HG02852 (cell line): ENCODE measurements at regions not wholly inside any gene's neighbourhood (a gene's known extent, or its start where the extent isn't known, plus 50 kb on each side); places are given as distances from the start of the nearest gene placed in this dataset.
"Not testable (repeated sequence)": the region's sequence is repeated elsewhere in the genome, so short reads cannot be mapped to it uniquely, and the experiment has no call there.

Experiments
- ATAC-seq: cut with Tn5 transposase; IDR thresholded peaks from one replicate; pipeline ENCODE4 v1.9.1; 2021; ENCODE audit warnings: mild to moderate bottlenecking, moderate library complexity; ENCODE audit not compliant: unreplicated experiment

DNA sequence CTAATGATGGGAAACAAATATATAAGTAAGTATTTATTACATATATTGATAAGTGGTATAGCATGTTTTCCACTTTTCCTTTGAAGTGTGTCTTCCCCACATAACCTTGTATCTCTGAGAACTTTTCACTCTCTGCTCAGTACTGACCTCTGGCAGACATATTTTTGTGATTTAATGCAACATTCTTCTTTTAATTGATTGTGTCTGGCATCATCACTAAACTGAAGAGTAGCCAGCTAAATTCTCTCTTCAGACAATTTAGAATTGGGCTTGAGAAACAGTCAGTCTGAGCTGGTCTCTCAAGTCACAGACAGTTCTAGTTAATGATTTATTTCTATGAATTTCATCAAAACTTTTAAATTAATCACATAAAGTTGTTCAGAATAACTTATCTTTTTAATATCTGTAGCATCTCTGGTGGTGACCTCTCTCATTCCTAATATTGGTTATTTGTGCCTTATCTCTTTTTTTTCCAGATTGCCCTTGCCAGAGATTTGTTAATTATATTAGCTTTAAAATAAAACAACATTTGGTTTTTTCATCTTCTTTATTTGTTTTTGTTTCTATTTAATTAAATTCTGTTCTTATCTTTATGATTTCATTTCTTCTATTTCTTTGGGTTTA is 230.0 kb upstream of the VLDLR start:
- not testable (repeated sequence) for ATAC-seq

DNA sequence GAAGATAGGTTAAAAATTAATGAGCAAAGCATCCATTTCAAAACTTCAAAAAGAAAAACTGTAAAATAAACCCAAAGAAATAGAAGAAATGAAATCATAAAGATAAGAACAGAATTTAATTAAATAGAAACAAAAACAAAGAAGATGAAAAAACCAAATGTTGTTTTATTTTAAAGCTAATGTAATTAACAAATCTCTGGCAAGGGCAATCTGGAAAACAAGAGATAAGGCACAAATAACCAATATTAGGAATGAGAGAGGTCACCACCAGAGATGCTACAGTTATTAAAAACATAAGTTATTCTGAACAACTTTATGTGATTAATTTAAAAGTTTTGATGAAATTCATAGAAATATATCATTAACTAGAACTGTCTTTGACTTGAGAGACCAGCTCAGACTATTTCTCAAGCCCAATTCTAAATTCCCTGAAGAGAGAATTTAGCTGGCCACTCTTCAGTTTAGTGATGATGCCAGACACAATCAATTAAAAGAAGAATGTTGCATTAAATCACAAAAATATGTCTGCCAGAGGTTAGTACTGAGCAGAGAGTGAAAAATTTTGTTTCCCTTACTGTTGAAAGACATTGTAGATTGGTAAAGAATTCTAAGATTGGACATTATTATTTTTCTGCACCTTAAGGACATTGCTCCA is 227.4 kb upstream of the VLDLR start:
- ATAC-seq: not testable (repeated sequence)

DNA sequence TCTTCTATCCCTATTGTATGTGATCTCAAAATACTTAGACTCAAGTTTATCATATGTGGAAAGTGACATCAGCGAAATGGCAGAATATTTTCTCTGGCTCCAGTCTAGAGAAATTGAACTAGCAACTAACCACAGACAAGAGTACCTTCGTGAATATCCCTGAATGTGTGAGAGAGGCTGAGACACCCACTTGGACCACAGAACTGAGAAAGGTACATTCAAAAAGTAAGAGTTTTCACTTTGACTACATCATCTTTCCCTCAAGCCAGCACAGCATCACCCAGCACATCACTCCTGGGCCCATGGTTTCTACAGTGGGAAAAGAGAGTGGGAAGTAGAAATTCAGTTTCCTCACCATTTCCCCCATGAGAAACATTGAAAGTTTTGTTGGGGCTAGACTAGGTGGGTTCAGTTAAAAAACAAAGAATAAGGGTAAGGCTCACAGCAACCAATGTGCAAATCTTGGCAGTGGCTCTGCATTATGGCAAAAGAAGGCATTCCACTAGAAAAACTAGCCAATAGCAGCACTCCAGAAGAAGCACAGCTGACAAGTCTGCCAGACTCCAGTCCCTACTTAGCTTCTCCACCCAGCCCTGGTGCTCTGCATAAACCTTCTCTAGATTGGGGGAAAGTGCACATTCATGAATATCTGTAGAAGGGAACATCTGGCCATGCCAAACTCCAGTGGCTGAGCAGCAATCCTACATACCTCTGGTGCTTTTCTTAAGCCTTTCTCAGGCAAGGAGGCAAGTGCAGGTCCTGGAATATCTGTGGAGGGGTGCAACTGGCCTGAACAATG is 225.6 kb upstream of the VLDLR start:
- no peak for ATAC-seq

DNA sequence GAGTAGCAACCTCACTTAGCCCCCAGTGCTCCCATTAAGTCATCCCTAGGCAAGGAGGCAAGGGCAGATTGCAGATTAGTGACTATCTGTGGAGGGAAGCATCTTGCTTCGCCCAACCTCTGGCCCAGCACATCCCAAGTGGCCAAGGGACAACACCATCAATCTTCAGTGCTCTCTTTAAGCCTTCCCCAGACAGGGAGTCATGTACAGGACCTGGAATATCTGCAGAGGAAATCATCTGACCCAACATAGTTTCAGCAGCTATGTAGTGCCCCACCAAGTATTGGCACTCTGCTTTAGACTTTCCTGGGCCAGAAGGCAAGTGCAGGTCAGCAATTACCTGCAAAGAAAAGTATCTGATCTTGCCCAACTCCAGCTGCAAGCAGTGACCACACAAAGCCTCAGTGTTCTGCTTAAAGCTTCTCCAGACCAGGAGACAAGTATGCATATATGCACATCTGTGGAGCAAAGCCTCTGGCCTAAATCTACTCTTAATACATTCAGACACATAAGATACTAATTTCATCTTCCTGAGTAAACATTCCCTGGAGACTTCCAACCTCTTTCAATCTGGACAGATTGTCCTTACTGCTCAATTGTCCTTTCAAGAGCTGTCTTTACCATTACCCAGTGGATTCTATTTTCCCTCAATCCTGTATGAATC is 224.8 kb upstream of the VLDLR start:
- ATAC-seq: no peak

DNA sequence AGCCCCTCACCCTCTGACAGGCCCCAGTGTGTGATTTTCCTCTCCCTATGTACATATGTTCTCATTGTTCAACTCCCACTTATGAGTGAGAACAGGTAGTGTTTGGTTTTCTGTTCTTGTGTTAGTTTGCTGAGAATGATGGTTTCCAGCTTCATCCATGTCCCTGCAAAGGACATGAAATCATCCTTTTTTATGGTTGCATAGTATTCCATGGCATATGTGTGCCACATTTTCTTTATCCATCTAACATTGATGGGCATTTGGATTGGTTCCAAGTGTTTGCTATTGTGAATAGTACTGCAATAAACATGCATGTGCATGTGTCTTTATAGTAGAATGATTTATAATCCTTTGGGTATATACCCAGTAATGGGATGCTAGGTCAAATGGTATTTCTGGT is 223.7 kb upstream of the VLDLR start:
- ATAC-seq: not testable (repeated sequence)

DNA sequence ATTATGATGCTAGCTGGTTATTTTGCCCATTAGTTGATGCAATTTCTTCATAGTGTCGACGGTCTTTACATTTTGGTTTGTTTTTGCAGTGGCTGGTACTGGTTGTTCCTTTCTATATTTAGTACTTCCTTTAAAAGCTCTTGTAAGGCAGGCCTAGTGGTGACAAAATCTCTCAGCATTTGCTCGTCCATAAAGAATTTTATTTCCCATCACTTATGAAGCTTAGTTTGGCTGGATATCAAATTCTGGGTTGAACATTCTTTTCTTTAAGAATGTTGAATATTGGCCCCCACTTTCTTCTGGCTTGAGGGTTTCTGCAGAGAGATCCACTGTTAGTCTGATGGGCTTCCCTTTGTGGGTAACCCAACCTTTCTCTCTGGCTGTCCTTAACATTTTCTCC is 219.8 kb upstream of the VLDLR start:
- ATAC-seq: not testable (repeated sequence)

DNA sequence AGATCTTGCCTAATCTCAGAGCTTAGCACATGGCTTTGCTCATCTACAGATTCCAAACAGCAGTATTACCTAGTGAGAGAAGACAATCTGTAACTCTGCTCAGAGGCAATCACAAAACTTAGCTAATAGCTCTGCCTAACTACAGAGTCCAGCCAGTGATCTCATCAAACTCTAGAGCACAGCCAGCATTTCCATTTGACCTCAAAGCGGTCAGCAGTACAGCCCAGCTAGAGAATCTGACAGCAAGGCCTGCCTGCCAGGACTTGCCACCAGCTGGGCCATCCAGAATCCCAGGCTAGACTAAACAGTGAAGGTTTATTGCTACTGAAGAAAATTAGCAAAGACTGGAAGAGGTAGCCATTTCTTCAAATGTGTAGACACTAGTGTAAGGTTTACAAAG is 217.9 kb upstream of the VLDLR start:
- no peak for ATAC-seq

DNA sequence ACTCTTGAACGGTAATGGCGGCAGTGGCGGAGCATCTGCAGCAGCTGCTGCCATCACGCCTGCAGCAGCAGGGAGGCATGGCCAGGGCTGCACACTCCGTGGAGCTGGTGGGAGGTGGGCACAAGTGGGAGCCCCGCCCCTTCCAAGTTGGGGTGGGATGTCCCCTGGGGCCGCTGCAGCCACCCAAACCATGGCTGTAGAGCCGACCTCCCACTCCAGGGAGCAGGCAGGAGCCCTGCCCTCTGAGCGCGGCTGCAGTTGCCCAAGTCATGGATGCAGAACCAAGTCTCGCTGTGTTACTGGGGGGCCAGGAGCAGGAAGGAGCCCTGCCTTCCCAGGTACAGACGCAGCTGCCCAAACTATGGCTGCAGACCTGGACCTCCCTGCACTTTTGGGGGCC is 215.3 kb upstream of the VLDLR start:
- ATAC-seq: no peak

DNA sequence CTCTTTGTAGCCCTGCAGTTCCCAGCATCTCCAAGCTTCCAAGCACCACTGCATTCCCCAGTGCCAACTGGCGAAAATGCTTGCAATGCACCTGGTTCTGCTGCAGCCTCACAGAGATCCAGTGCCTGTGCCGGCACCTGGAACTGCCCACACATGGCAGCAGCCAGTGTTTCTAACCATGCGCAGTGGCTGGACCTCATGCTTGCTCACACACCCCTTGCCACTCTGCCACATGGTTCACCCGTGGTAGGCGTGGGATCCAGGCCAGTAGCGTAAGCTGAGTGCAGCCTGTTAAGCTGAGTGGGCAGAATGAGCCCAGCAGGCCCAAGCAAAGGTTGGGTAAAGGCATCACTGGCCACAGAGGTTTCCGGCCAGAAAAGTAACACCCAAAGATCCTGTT is 214.1 kb upstream of the VLDLR start:
- no peak for ATAC-seq

DNA sequence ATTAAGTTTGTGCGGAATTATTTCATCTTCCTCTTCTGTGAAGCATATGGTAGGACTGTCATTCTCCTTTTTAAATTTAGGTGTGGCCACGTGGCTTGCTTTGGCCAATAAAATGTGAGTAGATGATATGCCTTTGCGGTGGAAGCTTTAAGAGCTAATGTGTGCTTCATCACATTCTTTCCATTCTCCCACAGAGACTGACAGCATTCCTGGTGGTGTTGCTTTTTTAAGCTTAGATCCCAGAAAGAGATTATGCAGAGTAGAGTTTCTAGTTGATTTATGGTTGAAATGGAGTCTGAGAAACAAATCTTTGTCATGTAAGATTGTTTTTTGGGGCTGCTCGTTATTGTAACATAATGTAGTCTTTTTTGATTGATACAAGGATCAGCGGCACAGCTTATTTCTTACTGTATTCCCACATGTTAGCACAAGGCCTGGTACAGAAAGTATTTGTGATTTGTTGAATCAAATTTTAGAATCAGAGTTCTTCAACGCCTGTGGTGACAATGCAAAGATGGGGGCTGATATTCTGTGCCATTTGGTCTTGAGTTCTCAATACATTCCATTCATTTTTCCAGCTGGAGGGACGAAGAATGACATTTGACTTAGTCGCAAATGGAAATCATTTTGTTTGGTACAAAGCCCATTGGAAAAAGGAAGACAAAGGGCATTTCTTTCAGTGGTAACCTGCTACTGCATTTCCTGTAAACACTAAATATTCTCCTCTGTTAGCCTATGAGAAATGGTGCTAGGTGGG is 209.9 kb upstream of the VLDLR start:
- no peak for ATAC-seq

DNA sequence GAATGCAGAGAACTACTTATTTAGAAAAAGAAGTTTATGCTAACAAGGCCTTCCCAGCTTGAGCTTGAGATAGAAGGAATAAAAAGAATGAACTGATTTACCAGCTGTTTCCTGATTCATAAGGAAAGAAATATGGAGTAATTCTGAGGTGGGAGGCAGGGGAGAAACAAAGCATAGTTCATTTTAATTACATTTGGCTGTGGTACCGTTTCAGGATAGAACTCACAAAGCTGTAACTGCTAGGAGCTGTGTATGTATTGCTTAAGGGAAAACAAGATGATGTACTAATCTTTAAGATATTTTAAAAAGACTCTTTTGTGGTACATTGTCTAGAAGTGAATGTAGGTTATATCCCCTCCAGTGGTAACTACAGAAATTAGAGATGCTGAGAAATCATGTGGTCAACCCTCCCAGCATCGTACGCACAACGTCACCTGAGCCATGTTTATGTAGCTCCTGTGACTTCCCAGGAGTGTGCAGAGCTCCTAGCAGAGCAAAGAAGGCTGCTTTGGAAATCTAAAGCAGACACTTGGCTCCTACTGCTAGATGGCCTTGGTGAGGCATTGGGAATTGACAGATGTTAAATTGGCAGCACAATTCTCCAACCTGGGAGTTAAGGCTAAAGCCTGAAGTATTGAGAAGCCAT is 208.3 kb upstream of the VLDLR start:
- ATAC-seq: no peak

DNA sequence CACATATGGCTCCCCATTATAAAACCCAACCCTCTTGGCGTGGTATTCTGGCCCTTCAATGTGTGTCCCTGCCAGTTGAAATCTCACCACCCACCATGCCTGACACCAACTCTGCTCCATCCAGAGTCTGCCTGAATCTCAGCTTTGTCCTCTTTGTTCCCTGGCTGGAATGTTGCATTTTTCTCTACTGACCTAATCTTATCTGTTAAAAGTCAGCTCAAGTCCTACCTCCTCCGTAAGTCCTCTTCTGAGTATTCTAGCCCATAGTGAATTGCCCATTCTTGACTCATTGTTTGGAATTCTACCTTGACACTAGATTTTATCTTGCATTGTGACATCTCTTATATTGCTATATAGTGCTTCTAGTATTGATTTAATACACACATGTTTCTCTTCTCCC is 207.1 kb upstream of the VLDLR start:
- ATAC-seq: no peak

DNA sequence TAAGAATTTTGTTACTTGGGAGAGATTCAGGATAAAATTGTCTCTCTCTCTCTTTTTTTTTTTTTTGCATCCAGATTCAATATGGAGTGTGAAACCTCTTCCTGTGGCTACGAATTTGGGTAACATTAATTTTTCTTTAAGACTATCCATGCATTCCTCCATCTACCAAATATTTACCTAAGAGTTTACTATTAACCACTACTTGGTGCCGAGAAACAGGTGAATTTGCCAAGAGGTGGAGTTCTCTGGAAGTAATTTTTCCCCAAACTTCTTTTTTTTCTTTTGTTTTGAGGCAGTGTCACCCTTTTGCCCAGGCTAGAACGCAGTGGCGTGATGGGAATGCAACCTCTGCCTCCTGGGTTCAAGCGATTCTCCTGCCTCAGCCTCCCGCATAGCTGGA is 206.3 kb upstream of the VLDLR start:
- ATAC-seq: no peak

DNA sequence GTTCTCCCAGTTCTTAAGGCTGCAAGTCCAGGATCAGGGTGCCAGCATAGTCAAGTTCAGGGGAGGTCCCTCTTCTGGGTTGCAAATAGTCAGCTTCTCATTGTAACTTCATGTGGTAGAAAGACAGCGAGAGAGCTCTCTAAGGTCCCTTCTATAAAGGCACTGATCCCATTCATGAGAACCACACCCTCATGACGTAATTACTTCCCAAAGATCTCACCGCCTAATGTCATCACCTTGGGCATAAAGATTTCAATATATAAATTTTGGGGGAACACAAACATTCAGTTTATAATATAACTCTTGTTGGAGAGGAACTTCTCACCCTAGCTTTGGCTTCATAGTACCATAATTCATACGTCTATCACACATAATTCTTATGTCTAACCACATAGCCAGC is 203.9 kb upstream of the VLDLR start:
- no peak for ATAC-seq

DNA sequence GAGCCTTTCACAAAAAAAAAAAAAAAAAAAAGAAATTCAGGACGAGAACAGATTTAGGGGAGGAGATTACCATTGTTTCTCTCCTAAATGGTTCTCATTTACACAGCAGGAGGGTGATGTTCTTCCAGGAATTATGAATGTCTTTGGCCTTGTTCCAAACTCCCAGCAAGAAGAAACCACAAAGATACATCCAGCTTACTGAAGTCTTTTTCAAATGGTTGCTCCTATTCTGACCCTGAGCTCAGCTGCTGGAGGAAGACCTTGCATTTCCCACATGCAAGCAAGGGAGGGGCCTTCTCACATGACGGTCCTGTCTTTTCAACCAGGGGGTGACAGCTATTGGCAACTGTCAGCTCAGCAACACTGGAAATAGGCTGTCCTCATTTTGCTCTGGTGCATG is 203.0 kb upstream of the VLDLR start:
- no peak for ATAC-seq

DNA sequence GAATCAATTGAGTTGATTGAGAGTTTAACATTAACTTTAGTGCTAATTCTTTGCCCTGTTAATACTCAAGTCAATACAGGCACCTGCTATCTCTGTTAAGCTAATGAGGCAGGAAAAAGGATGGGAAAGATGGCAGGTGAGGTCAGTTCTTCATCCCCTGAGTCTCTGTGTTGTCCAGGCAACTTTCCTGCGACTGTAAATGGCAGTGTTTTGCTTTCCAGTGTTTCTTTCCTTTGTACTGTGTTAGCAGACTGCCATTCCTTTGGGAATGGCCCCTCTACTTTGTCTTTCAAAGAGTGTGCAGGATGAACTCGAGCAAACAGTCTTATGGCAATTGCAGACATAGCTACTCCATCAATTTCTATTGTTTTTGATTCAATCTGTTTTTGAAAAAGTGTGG is 202.2 kb upstream of the VLDLR start:
- no peak for ATAC-seq

DNA sequence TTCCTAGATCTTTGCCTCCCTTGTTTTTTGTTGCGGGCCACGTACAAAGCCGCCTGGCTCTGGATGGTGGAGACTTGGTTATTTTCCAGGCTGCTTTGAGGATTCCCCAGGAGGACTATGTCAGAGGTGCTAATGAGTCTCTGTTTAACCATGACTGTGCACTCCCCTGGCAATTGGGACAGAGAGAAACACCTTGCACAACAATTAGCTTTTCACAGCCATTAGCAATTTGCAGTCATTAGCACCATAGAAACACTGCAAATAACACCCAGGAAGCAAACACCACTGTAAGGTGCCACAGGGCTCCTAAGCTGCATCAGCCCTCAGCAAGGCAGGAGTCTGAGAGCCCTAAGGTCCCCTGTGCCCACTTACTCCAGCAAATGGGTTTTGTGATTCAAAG is 201.0 kb upstream of the VLDLR start:
- ATAC-seq: no peak

DNA sequence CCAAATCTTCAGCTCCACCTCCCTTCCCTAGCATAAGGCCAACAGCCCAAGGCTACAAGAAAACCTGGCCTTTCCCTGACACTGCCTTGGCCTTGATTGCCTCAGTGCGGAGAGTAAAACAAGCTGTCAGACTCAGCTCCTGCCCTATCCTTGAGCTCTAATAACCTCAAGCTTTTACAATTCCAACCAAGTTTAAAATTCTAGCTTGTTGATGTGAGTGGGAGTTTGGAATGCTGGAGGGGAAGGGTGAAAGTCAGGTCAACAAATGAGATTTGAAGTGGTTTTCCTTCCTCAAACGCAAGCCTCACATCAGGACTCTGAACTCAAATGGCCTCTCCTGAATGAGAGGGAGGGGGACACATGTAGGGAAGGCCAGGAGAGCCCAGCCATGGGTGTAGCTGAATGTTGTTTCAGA is 197.0 kb upstream of the VLDLR start:
- no peak for ATAC-seq

DNA sequence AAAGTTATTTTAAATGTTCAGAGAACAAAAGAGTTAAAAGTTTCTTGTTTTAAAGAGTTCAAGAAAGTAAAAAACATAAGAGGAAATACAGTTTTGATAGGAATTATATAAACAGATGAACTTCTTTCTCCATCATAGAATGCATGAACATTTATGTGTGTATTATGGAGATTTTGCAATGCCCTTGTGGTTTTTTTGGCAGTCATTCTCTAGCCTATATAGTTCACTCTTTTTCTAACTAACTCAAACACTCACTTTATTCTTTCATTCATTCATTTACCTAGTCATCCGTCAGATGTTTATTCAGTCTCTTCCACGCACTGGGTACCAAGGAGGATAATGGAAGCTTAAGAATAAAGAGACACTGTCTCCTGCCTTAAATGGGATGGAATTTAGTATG is 195.9 kb upstream of the VLDLR start:
- ATAC-seq: no peak

DNA sequence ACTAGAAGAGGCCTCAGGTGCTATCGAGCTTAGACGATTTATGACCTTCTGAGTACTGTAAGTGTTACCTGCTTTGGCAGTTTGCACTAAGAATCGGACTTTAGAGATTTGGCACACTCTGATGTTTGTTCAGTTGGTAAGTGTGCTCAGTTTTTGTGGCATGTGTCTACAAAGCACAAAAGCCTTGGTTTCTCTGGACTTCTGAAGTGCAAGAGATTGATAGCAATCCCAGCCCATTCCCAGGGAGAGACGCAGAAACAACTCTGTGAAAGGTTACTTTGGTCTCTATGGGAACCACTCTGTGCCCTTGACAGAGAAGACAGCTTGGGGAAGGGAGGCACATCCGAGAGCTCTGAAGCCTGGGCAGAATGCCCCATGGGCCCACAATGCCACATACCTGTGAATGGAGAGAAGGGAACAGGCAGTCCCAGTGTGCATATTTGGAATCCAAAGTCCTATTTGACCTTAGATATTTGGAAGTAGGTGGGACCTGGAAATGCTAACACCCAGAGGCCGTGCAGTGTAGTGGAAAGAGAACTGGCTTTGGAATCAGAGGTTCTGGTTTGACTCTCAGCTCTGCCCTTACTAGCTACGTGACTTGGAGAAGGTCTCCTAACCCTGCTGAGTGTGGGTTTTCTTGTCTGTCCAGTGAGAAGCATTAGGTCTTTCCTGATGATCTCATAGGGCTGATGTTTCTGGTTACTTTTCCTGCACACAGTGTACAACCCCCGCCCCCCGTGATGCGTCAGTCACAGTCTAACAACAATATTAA is 194.3 kb upstream of the VLDLR start:
- no peak for ATAC-seq
